T-helper 2 cell (primary cell): ENCODE measurements at regions not wholly inside any gene's neighbourhood (a gene's known extent, or its start where the extent isn't known, plus 50 kb on each side); places are given as distances from the start of the nearest gene placed in this dataset.

Experiments
- DNase-seq, 5 experiments: peaks; one replicate each; pipeline versions ENCODE4 v3.0.0 to v3.0.0-alpha.2; 2012 to 2022

- DNase-seq = no peak
Observed at GRCh38 chr13:104105418-104106355, 1039.5 kb upstream of the SLC10A2 start.

- DNase-seq = no peak
Observed at GRCh38 chr13:104099750-104100149, 1033.5 kb upstream of the SLC10A2 start.

GRCh38 chr13:104098421-104098820, 1032.2 kb upstream of the SLC10A2 start:
- no peak for DNase-seq

GRCh38 chr13:104086759-104087158, 1020.5 kb upstream of the SLC10A2 start:
- DNase-seq = no peak

- no peak for DNase-seq
Observed at GRCh38 chr13:104086210-104086609, 1020.0 kb upstream of the SLC10A2 start.

GRCh38 chr13:104085611-104086010, 1019.4 kb upstream of the SLC10A2 start:
- no peak for DNase-seq

- DNase-seq = no peak
Observed at GRCh38 chr13:104074326-104074725, 1008.1 kb upstream of the SLC10A2 start.

- DNase-seq = no peak
Observed at GRCh38 chr13:104071806-104072205, 1005.6 kb upstream of the SLC10A2 start.

- no peak for DNase-seq
Observed at GRCh38 chr13:104065328-104065727, 999.1 kb upstream of the SLC10A2 start.

- no peak for DNase-seq
Observed at GRCh38 chr13:104057861-104058260, 991.6 kb upstream of the SLC10A2 start.

- DNase-seq = no peak
Observed at GRCh38 chr13:104045907-104046306, 979.7 kb upstream of the SLC10A2 start.

GRCh38 chr13:104043184-104043583, 977.0 kb upstream of the SLC10A2 start:
- DNase-seq = no peak

GRCh38 chr13:104034891-104035290, 968.7 kb upstream of the SLC10A2 start:
- no peak for DNase-seq

- DNase-seq = no peak
Observed at GRCh38 chr13:104025303-104025702, 959.1 kb upstream of the SLC10A2 start.

GRCh38 chr13:104024416-104025170, 958.4 kb upstream of the SLC10A2 start:
- no peak for DNase-seq

- no peak for DNase-seq
Observed at GRCh38 chr13:104021806-104022397, 955.7 kb upstream of the SLC10A2 start.

- no peak for DNase-seq
Observed at GRCh38 chr13:104017317-104017716, 951.1 kb upstream of the SLC10A2 start.

GRCh38 chr13:104015646-104016396, 949.6 kb upstream of the SLC10A2 start:
- DNase-seq = no peak

- no peak for DNase-seq
Observed at GRCh38 chr13:104014803-104015645, 948.8 kb upstream of the SLC10A2 start.

- DNase-seq = no peak
Observed at GRCh38 chr13:104011505-104012241, 945.5 kb upstream of the SLC10A2 start.
